ENCODE measurements at regions not wholly inside any gene's neighbourhood (a gene's known extent, or its start where the extent isn't known, plus 50 kb on each side); places are given as distances from the start of the nearest gene placed in this dataset.

GRCh38 chr7:86949052-86949778, 110.2 kb downstream of the ELAPOR2 start:
- TF ChIP-seq CTCF (IDR thresholded peaks at IDR 0.05) (no peak), POLR2A (IDR thresholded peaks at IDR 0.05) (no peak)

Data from esophagus squamous epithelium (tissue), 4 donors.